ENCODE measurements at regions not wholly inside any gene's neighbourhood (a gene's known extent, or its start where the extent isn't known, plus 50 kb on each side); places are given as distances from the start of the nearest gene placed in this dataset.
"Not testable (repeated sequence)": the region's sequence is repeated elsewhere in the genome, so short reads cannot be mapped to it uniquely, and the experiment has no call there.

GRCh38 chr1:83400173-83400572 lies 598.8 kb downstream of the TTLL7 start:
- TF ChIP-seq POLR2A (IDR thresholded peaks at IDR 0.05; ENCODE audit: low read depth); POLR2AphosphoS5 (IDR thresholded peaks at IDR 0.05); EP300 (IDR thresholded peaks at IDR 0.05): not testable (repeated sequence)
- TF ChIP-seq, protein P1, sequence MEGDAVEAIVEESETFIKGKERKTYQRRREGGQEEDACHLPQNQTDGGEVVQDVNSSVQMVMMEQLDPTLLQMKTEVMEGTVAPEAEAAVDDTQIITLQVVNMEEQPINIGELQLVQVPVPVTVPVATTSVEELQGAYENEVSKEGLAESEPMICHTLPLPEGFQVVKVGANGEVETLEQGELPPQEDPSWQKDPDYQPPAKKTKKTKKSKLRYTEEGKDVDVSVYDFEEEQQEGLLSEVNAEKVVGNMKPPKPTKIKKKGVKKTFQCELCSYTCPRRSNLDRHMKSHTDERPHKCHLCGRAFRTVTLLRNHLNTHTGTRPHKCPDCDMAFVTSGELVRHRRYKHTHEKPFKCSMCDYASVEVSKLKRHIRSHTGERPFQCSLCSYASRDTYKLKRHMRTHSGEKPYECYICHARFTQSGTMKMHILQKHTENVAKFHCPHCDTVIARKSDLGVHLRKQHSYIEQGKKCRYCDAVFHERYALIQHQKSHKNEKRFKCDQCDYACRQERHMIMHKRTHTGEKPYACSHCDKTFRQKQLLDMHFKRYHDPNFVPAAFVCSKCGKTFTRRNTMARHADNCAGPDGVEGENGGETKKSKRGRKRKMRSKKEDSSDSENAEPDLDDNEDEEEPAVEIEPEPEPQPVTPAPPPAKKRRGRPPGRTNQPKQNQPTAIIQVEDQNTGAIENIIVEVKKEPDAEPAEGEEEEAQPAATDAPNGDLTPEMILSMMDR (IDR thresholded peaks at IDR 0.05), result not testable (repeated sequence)
